HL-60/S4 (cell line): ENCODE measurements at regions not wholly inside any gene's neighbourhood (a gene's known extent, or its start where the extent isn't known, plus 50 kb on each side); places are given as distances from the start of the nearest gene placed in this dataset.

ENCODE experiments used
- in situ Hi-C: fragments of 300-500 bp; cut with MboI; formaldehyde crosslinking; loops from 2 replicates; pipeline ENCODE4 v1.14.3; 2022; ENCODE audit warnings: low sequenced_read_pairs

DNA sequence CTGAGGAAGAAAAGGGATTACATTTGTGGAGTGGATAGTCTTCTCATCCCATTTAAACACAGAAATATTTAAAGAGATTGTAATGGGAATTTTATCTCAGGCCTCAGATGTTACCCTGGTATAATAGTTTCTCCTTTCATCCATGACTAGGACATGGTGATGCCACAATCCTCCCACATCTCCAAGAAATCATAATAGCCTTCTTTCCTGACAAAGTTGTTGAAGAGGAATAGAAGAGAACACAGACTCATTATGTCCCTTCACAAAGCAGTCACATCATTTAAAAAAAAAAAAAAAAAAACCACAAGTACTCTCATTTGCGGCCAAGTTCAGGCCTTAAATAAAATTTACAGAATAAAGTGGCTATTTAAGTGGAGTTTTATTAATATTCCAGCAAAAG, 359.6 kb downstream of the DEPDC1B start:
- in situ Hi-C loops, result no loop called here

DNA sequence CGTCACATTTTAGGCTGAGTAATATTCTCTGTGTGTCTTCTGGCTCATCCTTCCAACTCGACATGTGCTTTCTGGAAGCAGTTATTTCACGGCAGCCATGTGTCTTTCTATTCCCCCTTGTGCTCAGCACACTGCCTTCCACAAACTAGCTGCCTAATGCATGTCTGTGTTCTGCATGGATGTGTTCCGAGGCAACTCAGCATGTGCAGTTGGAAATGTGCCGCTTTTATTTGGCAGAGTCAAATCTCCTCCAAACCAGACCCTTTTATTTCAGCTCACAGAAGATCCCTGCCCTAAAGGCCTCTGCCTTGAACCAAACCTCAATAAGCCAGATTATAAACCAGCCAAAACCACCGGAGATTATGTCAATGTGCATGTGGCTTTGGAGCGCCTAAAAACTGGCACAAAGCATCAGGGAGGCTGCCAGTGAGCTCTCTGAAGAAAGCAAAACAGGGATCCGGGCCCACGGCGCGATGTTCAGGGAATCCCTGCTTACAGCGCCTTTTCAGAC, 360.2 kb downstream of the DEPDC1B start:
- in situ Hi-C loops, result no loop called here

DNA sequence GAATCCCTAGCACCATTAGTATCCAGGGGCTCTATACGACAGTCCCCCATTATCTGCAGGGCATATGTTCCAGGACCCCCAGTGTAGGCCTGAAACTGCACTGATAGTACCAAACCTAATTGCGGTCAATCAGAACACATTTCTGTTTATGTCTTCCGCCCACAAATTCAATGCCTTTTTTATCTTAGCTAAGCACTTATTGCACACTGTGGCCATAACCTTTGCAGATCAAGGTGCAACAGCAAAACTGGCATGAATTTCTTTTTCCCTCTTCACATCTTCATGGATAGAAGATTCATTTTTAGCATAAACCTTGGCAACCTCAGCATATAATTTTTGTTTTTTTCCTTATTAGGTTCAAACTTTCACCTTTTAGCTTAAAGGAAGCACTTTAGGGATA, 361.1 kb downstream of the DEPDC1B start:
- in situ Hi-C loops, result no loop called here

DNA sequence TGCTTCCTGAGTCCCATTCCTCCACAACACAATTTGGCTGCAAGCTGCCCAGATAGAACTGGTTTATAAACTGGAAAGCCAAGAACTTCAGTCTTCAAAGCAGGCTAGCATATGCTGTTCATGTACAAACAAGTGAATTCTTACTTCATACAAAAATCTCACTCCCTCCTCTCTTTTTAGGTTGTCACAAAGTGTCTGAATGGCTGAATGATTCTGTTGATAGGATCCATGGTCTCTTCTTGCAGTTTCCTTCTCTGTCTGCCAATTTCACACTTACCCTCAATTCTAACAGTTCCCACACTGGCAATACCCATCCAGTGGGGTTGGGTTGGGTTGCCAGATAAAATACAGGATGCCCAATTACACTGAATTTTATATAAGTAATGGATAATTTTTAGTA, 363.5 kb downstream of the DEPDC1B start:
- in situ Hi-C loops, result no loop called here

DNA sequence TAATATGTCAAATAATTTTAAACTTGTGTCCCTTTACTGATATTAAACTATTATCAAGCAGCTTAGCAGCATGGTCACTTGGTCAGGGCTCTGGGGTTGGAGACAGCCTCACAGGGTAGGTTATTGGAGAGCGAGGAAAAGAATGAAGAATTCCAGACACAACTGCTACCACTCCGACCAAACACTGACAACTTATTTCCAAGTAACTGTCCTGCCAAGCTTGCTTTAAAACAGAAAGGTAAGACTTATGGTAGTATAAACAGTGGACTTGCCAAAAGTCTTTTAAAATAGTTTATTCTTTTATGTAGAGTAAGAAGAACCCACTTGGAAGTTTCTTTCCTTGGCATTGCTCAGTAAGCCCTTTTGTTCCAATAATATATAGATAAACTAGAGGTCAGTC, 364.1 kb downstream of the DEPDC1B start:
- in situ Hi-C loops, result no loop called here

DNA sequence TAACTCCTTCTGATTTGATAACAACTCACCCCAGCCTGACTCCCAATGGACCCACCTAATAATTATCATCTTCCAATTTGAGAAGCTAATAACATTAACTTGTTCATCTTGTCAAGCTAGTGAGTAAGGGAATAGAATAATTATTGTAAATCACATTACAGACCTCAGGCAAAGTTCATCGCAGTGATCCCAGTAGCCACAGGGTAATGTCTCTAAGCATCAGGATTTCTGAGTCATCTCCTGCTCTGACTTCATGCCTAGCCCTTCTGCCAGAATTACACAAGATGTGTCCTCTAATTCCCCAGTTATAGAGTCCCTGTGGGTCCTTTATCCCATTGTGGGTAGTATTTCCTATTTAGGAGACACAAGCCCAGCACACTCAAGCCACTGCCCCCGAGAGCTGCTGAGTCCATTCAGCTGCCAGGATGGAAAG, 365.7 kb downstream of the DEPDC1B start:
- in situ Hi-C loops, result no loop called here

DNA sequence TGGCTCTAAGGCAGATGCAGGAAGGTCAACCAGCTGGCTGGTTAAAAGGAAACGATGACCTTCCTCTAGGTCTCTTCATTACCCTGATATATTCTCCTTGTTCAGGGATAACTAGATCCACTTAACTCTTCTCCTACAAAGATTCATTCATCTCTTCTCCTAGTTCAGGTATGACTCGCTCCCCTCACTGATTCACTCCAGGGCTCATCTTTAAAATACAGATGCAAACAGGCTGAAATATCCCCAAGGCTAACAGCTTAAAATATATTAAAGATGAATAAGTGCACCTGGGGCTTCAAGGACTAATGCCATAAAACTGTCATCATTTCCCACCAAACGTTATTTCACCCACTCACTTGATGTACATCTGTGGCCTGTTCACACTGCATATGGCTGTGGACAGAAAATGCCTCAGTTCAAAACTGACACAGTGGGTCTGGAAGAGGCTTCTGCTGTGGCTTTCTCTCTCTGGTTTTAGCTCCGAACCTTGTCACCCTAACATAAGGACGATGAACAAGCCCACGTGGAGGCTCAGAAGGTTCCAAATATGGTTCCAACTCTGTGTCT, 366.9 kb downstream of the DEPDC1B start:
- in situ Hi-C loops, result no loop called here

DNA sequence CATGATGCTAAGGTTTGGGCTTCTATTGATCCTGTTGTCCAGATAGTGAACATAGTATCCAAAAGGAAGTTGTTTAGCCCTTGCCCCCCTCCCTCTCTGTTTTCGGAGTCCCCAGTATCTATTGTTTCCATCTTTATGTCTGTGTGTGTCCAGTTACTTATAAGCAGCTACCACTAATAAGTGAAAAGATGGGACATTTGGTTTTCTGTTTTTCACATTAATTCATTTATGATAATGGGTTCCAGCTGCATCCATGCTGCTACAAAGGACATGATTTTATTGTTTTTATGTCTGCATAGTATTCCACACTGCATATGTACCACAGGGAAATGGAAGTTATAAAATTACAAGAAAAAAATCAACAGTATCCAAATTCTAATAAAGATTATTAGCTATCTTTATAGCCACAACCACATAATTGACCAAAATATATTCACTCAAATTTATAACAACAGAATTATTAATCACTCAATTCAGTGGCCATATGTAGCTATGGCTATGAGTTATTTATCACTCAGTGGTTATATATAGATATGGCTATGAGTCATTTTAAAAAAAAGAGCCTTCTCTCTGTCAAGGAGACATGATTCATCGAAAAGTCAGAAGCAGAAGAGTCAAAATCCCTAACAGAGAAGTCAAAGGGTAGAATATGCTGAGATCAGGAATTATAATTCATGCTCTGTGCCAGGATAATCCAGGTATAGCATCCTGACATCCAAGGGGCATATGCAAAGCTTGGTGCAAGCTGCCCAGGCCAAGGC, 367.5 kb downstream of the DEPDC1B start:
- in situ Hi-C loops, result no loop called here

DNA sequence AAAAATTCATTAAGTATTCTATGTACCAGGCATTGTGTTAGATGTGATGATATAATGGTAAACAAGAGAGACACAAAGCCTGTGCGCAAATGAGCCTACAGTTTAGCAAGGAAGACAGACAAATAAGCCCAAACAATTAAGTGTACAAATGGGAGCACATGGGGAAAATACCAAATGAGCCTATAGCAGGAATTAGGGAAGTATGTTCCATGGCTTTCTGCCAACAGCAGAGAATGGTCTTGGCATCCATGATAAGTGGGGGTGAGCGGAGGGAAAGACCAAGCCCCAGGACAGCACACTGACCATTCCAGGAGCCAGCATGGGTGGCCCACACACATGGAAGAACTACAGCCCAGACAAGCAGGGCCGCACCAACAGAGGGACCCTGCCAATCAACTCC, 369.7 kb downstream of the DEPDC1B start:
- in situ Hi-C loops, result no loop called here

DNA sequence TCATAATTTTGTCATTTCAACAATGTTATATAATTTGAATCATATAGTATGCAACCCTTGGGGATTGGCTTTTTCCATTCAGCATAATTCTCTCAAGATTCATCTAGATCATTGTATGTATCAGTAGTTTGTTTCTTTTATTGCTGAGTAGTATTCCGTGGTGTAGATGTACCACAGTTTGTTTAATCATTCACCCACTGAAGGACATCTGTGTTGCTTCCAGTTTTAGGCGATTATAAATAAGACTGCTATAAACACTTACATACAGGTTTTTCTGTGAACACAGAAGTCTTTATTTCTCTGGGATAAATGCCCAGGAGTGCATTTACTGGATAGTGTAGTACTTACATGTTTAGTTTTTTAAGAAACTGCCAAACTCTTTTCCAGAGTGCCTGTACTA, 374.1 kb downstream of the DEPDC1B start:
- in situ Hi-C loops, result no loop called here

DNA sequence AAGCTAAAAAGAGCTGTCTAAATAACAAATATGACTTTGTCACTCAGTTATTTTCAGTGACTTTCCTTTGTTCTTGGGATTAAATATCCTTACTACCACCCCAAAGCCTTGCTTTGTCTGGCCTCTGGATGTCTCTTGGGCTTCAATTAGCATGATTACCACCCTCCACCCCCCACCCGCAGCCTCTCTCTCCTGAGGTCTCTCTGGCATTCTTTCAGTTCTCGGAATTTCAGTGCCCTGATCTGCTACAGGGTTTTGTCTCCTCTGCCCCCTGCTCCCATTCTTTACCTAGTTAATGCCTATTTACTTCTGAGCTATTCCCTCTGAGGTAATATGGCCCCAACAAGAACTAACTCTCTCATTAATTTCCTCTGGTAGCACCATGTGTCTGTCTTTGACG, 376.4 kb downstream of the DEPDC1B start:
- in situ Hi-C loops, result no loop called here

DNA sequence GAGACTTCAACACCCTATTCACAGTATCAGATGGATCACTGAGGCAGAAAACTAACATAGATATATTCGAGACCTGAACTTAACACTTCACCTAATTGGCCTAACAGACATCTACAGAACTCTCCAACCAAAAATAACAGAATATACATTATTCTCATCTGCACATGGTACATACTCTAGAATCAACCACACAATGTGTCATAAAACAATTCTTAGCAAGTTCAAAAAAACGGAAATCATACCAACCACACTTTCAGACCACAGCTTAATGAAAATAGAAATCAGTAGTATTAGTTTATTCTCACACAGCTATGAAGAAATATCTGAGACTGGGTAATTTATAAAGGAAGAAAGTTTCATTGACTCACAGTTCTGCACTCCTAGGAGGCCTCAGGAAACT, 387.9 kb downstream of the DEPDC1B start:
- in situ Hi-C loops, result no loop called here

DNA sequence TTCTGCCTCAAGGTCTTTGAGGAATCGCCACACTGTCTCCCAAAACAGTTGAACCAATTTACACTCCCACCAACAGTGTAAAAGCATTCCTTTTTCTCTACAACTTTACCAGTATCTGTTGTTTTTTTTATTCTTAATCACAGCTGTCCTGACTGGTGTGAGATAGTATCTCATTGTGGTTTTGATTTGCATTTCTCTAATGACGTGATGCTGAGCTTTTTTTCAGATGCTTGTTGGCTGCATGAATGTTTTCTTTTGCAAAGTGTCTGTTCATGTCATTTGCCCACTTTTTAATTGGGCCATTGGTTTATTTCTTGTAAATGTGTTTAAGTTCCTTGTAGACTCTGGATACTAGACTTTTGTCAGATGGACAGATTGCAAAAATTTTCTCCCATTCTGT, 400.0 kb downstream of the DEPDC1B start:
- in situ Hi-C loops, result loop anchor here (25.0 kb wide), 2 partner anchors 362 to 488 kb away; no protein-coding TSS in a partner anchor

DNA sequence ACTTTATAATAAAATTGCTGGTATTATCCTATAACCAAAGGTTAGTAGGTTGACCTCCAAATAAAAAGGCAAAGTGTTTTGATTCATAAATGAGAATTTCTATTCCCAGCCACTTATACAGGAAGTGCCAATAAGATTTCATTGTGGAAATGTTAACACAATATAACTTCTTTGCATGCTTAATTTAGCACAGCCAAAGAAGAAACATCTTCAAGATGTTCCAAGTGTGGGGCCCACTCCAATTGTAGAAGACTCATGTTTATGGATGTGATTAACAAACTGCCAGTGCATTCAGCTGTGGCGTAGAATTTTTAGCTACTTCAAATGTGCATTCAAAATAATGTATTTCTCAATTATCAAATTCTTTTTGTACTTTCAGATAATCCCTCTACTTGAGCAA, 402.3 kb downstream of the DEPDC1B start:
- in situ Hi-C loops, result loop anchor here (25.0 kb wide), 2 partner anchors 365 to 485 kb away; no protein-coding TSS in a partner anchor

DNA sequence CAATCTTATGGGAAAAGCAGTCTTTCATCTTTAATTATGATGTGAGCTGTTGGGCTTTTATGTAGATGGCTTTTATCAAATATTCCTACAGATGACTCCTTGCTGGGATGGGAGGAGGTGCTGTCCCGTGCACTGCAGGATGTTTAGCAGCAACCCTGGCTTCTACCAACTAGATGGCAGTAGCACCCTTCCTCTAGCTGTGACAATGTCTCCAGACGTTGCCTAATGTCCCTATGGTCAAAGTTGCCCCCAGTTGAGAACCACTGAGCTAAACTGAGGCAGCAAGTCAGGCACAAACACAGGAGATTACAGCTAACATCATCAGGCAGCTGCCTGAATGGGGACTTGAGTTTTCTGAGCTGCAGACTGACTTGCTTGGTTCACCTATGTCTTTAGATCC, 401.9 kb upstream of the PDE4D start:
- in situ Hi-C loops, result loop anchor here (25.0 kb wide), 2 partner anchors 367 to 483 kb away; no protein-coding TSS in a partner anchor

DNA sequence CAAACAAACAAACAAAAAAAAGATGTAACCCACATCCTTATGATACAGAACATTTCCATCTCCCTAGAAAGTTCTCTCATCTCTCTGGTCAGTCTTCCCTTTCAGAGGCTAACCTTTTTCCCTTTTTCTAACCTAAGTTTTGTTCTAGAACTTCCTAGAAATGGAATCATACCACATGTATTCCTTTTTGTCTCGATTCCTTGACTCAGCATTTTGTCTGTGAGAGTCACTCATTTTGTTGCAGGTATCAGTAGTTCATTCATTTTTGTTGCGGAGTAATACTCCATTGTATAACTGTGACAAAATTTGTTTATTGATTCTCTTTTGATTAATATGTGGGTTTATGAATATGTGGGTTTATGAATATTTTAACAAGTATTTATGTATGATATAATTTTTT, 400.0 kb upstream of the PDE4D start:
- in situ Hi-C loops, result loop anchor here (25.0 kb wide), 2 partner anchors 369 to 481 kb away; no protein-coding TSS in a partner anchor

DNA sequence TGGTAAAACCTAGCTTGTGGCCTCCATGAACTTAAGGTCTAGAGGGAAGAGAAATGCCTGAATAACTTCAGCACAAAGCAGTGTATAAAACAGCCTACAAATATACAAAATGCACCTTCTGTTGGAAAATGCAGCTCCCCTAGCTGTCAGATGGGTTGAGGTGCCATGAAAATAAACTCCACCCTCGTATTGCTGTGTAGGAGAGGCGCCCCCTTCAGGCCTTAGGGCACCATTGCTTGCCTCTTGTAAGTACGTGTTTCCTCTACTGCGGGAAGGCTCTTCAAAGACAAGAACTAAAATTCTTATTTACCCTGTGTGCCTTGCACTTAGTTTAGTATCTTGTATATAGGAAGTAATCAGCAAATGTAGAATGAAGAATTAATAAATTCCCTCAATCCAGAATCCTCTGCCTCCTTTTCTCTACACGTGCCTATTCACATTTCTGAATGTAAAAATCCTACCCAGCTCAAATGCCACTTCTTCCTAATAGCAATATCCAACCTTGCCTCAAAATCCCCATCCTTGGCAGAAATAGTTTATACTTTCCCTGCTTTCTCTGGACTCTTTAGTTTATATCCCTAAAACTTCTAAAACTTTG, 393.7 kb upstream of the PDE4D start:
- in situ Hi-C loops, result loop anchor here (25.0 kb wide), 2 partner anchors 375 to 475 kb away; no protein-coding TSS in a partner anchor

DNA sequence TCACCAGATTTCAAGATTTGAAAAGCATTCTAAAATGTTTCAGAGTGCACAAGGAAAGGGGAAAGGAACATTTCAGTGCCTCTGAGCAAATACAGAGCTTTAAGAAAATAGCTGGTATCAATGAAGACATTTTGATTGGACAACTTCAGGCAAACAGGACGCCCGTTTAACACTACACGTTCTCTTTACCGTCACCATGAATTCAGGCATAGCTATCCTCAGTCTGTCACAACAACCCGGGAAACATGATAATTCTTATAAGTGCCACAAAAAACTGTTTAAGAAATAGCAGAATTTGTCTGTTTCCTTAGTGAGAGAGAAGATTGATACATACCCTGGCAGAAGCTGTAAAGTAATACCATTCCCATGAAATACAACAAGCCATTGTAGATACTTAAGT, 392.4 kb upstream of the PDE4D start:
- in situ Hi-C loops, result loop anchor here (25.0 kb wide), 2 partner anchors 376 to 474 kb away; no protein-coding TSS in a partner anchor

DNA sequence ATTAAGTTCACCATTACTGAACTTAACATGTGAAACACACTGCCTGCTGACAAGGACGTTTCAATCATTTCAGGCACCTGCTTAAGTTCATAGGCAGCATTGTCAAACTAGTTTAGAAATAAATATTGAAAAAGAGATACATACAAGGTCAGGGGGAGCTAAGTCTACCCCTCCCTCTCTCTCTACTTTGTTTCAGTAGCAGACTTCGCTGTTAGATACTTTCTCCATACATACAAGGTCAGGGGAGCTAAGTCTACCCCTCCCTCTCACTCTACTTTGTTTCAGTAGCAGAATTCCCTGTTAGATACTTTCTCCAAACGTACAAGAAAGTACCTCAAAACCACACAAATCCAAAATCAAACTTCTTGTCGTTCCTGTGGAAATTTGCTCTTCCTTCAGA, 387.4 kb upstream of the PDE4D start:
- in situ Hi-C loops, result loop anchor here (25.0 kb wide), 2 partner anchors 381 to 469 kb away; no protein-coding TSS in a partner anchor

DNA sequence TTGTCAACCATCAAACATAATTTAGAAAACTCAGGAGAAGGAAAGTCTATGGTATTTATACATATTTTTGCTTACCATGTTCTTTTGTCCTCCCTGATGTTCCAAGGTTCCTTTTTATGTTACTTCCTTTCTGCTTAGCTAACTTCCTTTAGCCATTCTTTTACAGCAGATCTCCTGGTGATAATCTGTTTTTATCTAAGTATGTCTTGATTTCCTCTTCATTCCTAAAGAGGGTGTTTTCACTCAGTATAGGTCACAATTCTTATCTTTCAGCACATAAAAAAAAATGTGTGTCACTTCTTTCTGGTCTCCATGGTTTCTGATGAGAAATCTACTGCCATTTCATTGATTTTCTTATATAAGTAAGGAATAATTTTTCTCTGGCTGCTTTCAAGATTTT, 384.4 kb upstream of the PDE4D start:
- in situ Hi-C loops, result loop anchor here (25.0 kb wide), 2 partner anchors 384 to 466 kb away; no protein-coding TSS in a partner anchor

DNA sequence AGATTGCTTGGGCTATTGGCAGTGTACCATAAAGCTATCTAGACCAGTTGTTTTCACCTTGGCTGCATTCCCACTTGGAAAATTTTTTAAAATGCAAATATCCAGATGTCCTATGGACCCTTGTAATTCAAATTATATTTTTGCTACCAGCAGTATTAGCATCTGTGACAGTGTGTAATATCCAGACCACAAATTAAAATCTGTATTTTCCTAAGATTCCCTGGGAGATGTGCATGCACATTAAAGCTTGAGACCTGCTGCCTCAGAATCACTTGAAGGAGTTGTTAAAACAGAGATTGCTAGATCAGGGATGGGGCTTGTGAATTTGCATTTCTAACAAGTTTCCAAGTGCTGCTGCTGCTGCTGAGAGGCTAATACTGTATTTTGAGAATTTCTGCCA, 381.2 kb upstream of the PDE4D start:
- in situ Hi-C loops, result loop anchor here (25.0 kb wide), 2 partner anchors 388 to 462 kb away; no protein-coding TSS in a partner anchor
